Smooth muscle cell (in vitro differentiated cells): ENCODE measurements at regions not wholly inside any gene's neighbourhood (a gene's known extent, or its start where the extent isn't known, plus 50 kb on each side); places are given as distances from the start of the nearest gene placed in this dataset.

Experiments
- DNase-seq: peaks from one replicate; lab custom pipeline; 2025; ENCODE audit not compliant: unreplicated experiment; lab: John Stamatoyannopoulos, UW
- H2AFZ ChIP-seq: fragments of 200-600 bp; sonication (generic); 2 replicates; pipeline ENCODE4 v1.6.0; 2016; ENCODE audit warnings: antibody characterized with exemption, low read depth, mild to moderate bottlenecking
- H3F3A ChIP-seq: fragments of 200-600 bp; sonication (generic); 2 replicates; pipeline ENCODE4 v1.6.0; 2017; ENCODE audit warnings: antibody characterized with exemption, low read depth
- H3K27ac ChIP-seq: fragments of 200-600 bp; sonication (generic); 2 replicates; pipeline ENCODE4 v1.5.1; 2016; ENCODE audit warnings: low read depth, mild to moderate bottlenecking
- H3K27me3 ChIP-seq: fragments of 200-600 bp; sonication (generic); 2 replicates; pipeline ENCODE4 v1.6.1; 2016; ENCODE audit warnings: low read depth, mild to moderate bottlenecking
- H3K36me3 ChIP-seq: fragments of 200-600 bp; sonication (generic); 2 replicates; pipeline ENCODE4 v1.5.1; 2016; ENCODE audit warnings: low read depth
- H3K4me1 ChIP-seq: fragments of 200-600 bp; sonication (generic); 2 replicates; pipeline ENCODE4 v1.5.1; 2016; ENCODE audit warnings: low read depth
- H3K4me2 ChIP-seq: fragments of 200-600 bp; sonication (generic); 2 replicates; pipeline ENCODE4 v1.6.0; 2016; ENCODE audit warnings: mild to moderate bottlenecking
- H3K4me3 ChIP-seq: fragments of 200-600 bp; sonication (generic); 2 replicates; pipeline ENCODE4 v1.5.1; 2016; ENCODE audit warnings: mild to moderate bottlenecking
- H3K79me2 ChIP-seq: fragments of 200-600 bp; sonication (generic); 2 replicates; pipeline ENCODE4 v1.6.0; 2016; ENCODE audit warnings: low read depth, mild to moderate bottlenecking
- H3K9ac ChIP-seq: fragments of 200-600 bp; sonication (generic); 2 replicates; pipeline ENCODE4 v1.6.0; 2016; ENCODE audit warnings: low read depth
- H3K9me3 ChIP-seq: fragments of 200-600 bp; sonication (generic); replicated peaks from 2 replicates; pipeline ENCODE4 v1.5.1; 2016; ENCODE audit warnings: low read depth
- H4K20me1 ChIP-seq: fragments of 200-600 bp; sonication (generic); 2 replicates; pipeline ENCODE4 v1.6.0; 2016; ENCODE audit warnings: low read depth
- WGBS: methylation state at CpG from one replicate; pipeline ENCODE4 v1.1.7; 2016; ENCODE audit warnings: low lambda C conversion rate; 5-methylcytosine and 5-hydroxymethylcytosine counted together
- TF ChIP-seq, protein P1 (sequence below): fragments of 200-600 bp; sonication (generic); IDR thresholded peaks from 2 replicates; pipeline ENCODE4 v1.5.1; 2017; ENCODE audit warnings: borderline replicate concordance, mild to moderate bottlenecking, antibody characterized with exemption; ENCODE audit not compliant: insufficient read depth, poor library complexity, severe bottlenecking

GRCh38 chr4:92060333-92060732 is 243.4 kb upstream of the GRID2 start:
- TF ChIP-seq, protein P1, sequence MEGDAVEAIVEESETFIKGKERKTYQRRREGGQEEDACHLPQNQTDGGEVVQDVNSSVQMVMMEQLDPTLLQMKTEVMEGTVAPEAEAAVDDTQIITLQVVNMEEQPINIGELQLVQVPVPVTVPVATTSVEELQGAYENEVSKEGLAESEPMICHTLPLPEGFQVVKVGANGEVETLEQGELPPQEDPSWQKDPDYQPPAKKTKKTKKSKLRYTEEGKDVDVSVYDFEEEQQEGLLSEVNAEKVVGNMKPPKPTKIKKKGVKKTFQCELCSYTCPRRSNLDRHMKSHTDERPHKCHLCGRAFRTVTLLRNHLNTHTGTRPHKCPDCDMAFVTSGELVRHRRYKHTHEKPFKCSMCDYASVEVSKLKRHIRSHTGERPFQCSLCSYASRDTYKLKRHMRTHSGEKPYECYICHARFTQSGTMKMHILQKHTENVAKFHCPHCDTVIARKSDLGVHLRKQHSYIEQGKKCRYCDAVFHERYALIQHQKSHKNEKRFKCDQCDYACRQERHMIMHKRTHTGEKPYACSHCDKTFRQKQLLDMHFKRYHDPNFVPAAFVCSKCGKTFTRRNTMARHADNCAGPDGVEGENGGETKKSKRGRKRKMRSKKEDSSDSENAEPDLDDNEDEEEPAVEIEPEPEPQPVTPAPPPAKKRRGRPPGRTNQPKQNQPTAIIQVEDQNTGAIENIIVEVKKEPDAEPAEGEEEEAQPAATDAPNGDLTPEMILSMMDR: no peak
- DNase-seq: no peak
- H4K20me1 ChIP-seq: no peaks in the 10 kb centered on the region

GRCh38 chr4:92064574-92064973 is 239.2 kb upstream of the GRID2 start:
- WGBS: 95% methylated on average over 4 of the region's 4 CpGs
- DNase-seq: no peak

More at GRCh38 chr4:92060333-92060732, 243.4 kb upstream of the GRID2 start:
- no peak overlapping the region for H2AFZ ChIP-seq
- no peaks in the 10 kb centered on the region for H3K79me2 ChIP-seq
- 74% methylated on average over 2 of the region's 2 CpGs for WGBS
- no peak overlapping the region for H3K4me2 ChIP-seq
- no peaks in the 10 kb centered on the region for H3K27me3 ChIP-seq
- H3K9me3 ChIP-seq: no peaks in the 10 kb centered on the region
- no peaks in the 10 kb centered on the region for H3K36me3 ChIP-seq
- no peak overlapping the region for H3K27ac ChIP-seq
- no peaks in the 10 kb centered on the region for H3F3A ChIP-seq
- H3K4me1 ChIP-seq: no peaks in the 10 kb centered on the region
- no peak overlapping the region for H3K9ac ChIP-seq
- no peak overlapping the region for H3K4me3 ChIP-seq

DNA sequence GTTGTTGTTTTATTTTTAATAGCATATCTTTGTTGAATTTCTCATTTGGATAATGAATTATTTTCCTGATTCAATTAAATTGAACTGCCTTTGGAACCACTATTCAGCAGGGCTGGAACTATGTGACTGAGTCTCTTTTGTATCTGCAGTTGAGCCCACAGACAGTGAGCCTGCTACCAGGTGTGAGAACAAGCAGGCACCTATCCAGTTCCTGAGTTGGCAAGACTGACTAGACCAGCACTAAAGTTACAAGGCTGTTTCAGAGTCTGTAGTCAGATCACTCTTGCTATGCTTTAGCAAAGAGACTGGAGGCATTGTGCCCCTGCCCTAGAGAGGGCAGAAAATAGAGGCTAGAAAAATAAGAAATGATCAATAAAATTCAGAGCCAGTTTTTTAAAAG is 237.3 kb upstream of the GRID2 start:
- Histone ChIP-seq H3K27ac (no peak overlapping the region), H3K9me3 (no peaks in the 10 kb centered on the region), H3K36me3 (no peaks in the 10 kb centered on the region), H3K4me2 (no peak overlapping the region), H2AFZ (no peak overlapping the region), H3F3A (no peaks in the 10 kb centered on the region), H4K20me1 (no peaks in the 10 kb centered on the region), H3K9ac (no peak overlapping the region), H3K4me1 (no peaks in the 10 kb centered on the region), H3K27me3 (no peaks in the 10 kb centered on the region), H3K4me3 (no peak overlapping the region), H3K79me2 (no peaks in the 10 kb centered on the region)
- no peak for DNase-seq
- TF ChIP-seq, protein P1: no peak

More at GRCh38 chr4:92064574-92064973, 239.2 kb upstream of the GRID2 start:
- TF ChIP-seq, protein P1: no peak
- H3K4me2 ChIP-seq: no peak overlapping the region
- H2AFZ ChIP-seq: no peak overlapping the region
- no peaks in the 10 kb centered on the region for H3K27me3 ChIP-seq
- no peak overlapping the region for H3K27ac ChIP-seq
- no peaks in the 10 kb centered on the region for H3K9me3 ChIP-seq
- H3K4me3 ChIP-seq: no peak overlapping the region
- no peaks in the 10 kb centered on the region for H3K4me1 ChIP-seq
- H3K79me2 ChIP-seq: no peaks in the 10 kb centered on the region
- H4K20me1 ChIP-seq: no peaks in the 10 kb centered on the region
- no peak overlapping the region for H3K9ac ChIP-seq
- H3K36me3 ChIP-seq: no peaks in the 10 kb centered on the region
- H3F3A ChIP-seq: no peaks in the 10 kb centered on the region

DNA sequence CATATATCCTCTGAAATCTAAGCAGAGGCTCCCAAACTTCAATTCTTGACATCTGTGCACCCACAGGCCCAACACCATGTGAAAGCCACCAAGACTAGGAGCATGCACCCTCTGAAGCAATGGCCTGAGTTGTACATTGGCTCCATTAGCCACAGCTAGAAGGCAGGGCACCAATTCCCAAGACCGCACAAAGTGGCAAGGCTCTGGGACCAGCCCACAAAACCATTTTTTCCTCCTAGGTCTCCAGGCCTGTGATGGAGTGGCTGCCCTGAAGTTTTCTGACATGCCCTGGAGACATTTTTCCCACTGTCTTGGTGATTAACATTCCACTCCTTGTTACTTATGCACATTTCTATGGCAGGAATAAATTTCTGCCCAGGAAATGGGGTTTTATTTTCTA is 232.2 kb upstream of the GRID2 start:
- no peaks in the 10 kb centered on the region for H3K4me1 ChIP-seq
- H4K20me1 ChIP-seq: no peaks in the 10 kb centered on the region
- no peaks in the 10 kb centered on the region for H3K36me3 ChIP-seq
- no peak overlapping the region for H3K27ac ChIP-seq
- H3K79me2 ChIP-seq: no peaks in the 10 kb centered on the region
- H2AFZ ChIP-seq: no peak overlapping the region
- H3K9me3 ChIP-seq: no peaks in the 10 kb centered on the region
- H3K4me2 ChIP-seq: no peak overlapping the region
- DNase-seq: no peak
- H3K27me3 ChIP-seq: no peaks in the 10 kb centered on the region
- H3K9ac ChIP-seq: no peak overlapping the region
- no peaks in the 10 kb centered on the region for H3F3A ChIP-seq
- no peak overlapping the region for H3K4me3 ChIP-seq
- TF ChIP-seq, protein P1: no peak
- WGBS: 94% methylated on average over 1 of the region's 1 CpG
